Panc1 (cell line): ENCODE measurements at regions not wholly inside any gene's neighbourhood (a gene's known extent, or its start where the extent isn't known, plus 50 kb on each side); places are given as distances from the start of the nearest gene placed in this dataset.

Source experiments
- ATAC-seq: fragments of 200-7000 bp; cut with Tn5 transposase; 2 replicates; pipeline ENCODE4 v1.9.1; 2020; ENCODE audit warnings: mild to moderate bottlenecking, moderate library complexity
- BruUV-seq: library from RNA; stranded (reverse); fragments of 400-500 nt; replicated peaks from 2 replicates; lab custom pipeline; 2021; lab: Mats Ljungman, UMichigan
- CTCF ChIA-PET: fragments of 300-600 bp; sonication (Branson Sonifier 250); formaldehyde crosslinking; loops from one replicate; lab custom pipeline; 2022; ENCODE audit warnings: antibody characterized with exemption; lab: Charles Lee
- POLR2A ChIA-PET: fragments of 300-600 bp; sonication (Branson Sonifier 250); formaldehyde crosslinking; loops from one replicate; lab custom pipeline; 2022; ENCODE audit warnings: antibody characterized with exemption; lab: Charles Lee
- DNase-seq: peaks from one replicate; pipeline ENCODE4 v3.0.0-alpha.2; 2010; ENCODE audit warnings: low read depth, low spot score
- H3K27ac ChIP-seq: 2 replicates; pipeline ENCODE4 v1.5.1; 2011; ENCODE audit warnings: mild to moderate bottlenecking, low read length, inconsistent platforms
- H3K27me3 ChIP-seq: fragments of 200-500 bp; sonication (Bioruptor generic); 2 replicates; pipeline ENCODE4 v1.6.0; 2014; ENCODE audit warnings: low read length, inconsistent platforms; ENCODE audit not compliant: control insufficient read depth, insufficient read depth
- H3K36me3 ChIP-seq: fragments of 200-500 bp; sonication (Bioruptor generic); 2 replicates; pipeline ENCODE4 v1.5.1; 2014; ENCODE audit warnings: inconsistent platforms, mild to moderate bottlenecking, low read length, moderate library complexity; ENCODE audit not compliant: control insufficient read depth, insufficient read depth
- H3K4me1 ChIP-seq: 2 replicates; pipeline ENCODE4 v1.5.1; 2011; ENCODE audit warnings: inconsistent platforms, mild to moderate bottlenecking, low read length, moderate library complexity; ENCODE audit not compliant: control insufficient read depth, insufficient read depth
- H3K4me3 ChIP-seq, 2 experiments: 2 replicates each; pipeline ENCODE4 v1.5.1; 2011 to 2012; ENCODE audit warnings: low read depth in 2 of 2, low read length in 2 of 2, mild to moderate bottlenecking in 2 of 2, inconsistent platforms in 1 of 2, moderate library complexity in 1 of 2
- H3K9me3 ChIP-seq: fragments of 200-500 bp; sonication (Bioruptor generic); 2 replicates; pipeline ENCODE4 v1.5.1; 2014; ENCODE audit warnings: low read depth, mild to moderate bottlenecking, inconsistent platforms, low read length, moderate library complexity; ENCODE audit not compliant: control insufficient read depth, insufficient read depth
- CTCF ChIP-seq: fragments of 450-650 bp; IDR thresholded peaks from 2 replicates; pipeline ENCODE4 v1.5.1; 2017; ENCODE audit warnings: mild to moderate bottlenecking
- POLR2AphosphoS5 ChIP-seq: IDR thresholded peaks from 2 replicates; pipeline ENCODE4 v1.6.1; 2012; ENCODE audit warnings: mild to moderate bottlenecking, low read depth, low read length, moderate library complexity
- REST ChIP-seq, 2 experiments: IDR thresholded peaks; 2 replicates each; pipeline ENCODE4 v1.6.1; 2011 to 2012; ENCODE audit warnings: low read depth in 2 of 2, control low read depth in 1 of 2, low read length in 1 of 2, mild to moderate bottlenecking in 1 of 2, moderate library complexity in 1 of 2; ENCODE audit not compliant: insufficient read depth in 1 of 2
- SIN3A ChIP-seq: IDR thresholded peaks from 2 replicates; pipeline ENCODE4 v1.6.1; 2012; ENCODE audit warnings: low read depth, mild to moderate bottlenecking, low read length, moderate library complexity, borderline replicate concordance; ENCODE audit not compliant: insufficient read depth
- TCF7L2 ChIP-seq: IDR thresholded peaks from 2 replicates; pipeline ENCODE4 v1.6.1; 2011; ENCODE audit warnings: mild to moderate bottlenecking, low read depth, low read length, inconsistent platforms
- in situ Hi-C: cut with HindIII; loops from 2 replicates; pipeline ENCODE4 v1.10.0; 2016; ENCODE audit warnings: low sequenced_read_pairs, low pct_unique_long_range_greater_than_20kb
- intact Hi-C: fragments of 100-400 bp; cut with micrococcal nuclease; formaldehyde crosslinking; loops from one replicate; pipeline ENCODE4 v1.10.0; 2022; ENCODE audit not compliant: unreplicated experiment

GRCh38 chr16:51067352-51067751 lies 83.7 kb downstream of the SALL1 start:
- Histone ChIP-seq H3K9me3 (no peaks in the 10 kb centered on the region), H3K27ac (no peak overlapping the region), H3K36me3 (no peaks in the 10 kb centered on the region), H3K4me1 (no peaks in the 10 kb centered on the region), H3K27me3 (no peaks in the 10 kb centered on the region), H3K4me3 (no peak overlapping the region)
- BruUV-seq = no TSS peak
- no peak for TF ChIP-seq SIN3A
- no peak for TF ChIP-seq REST (IDR thresholded peaks at IDR 0.05; ENCODE audit: insufficient read depth in 1 of 2, low read depth in 2 of 2, low read length in 1 of 2)
- no peak for TF ChIP-seq TCF7L2
- no peak for TF ChIP-seq POLR2AphosphoS5
- no peak for TF ChIP-seq CTCF
- intact Hi-C loops (no loop called here), in situ Hi-C loops (no loop called here)
- CTCF ChIA-PET = no interaction called here
- POLR2A ChIA-PET = no interaction called here
- DNase-seq = no peak
- no peak for ATAC-seq

- intact Hi-C loops = no loop called here
- no peak for DNase-seq
- Histone ChIP-seq H3K4me1 (no peaks in the 10 kb centered on the region), H3K4me3 (no peak overlapping the region), H3K9me3 (no peaks in the 10 kb centered on the region), H3K27ac (no peak overlapping the region), H3K27me3 (no peaks in the 10 kb centered on the region), H3K36me3 (no peaks in the 10 kb centered on the region)
- no TSS peak for BruUV-seq
- in situ Hi-C loops = no loop called here
- TF ChIP-seq POLR2AphosphoS5 = no peak
- TF ChIP-seq CTCF = no peak
- TF ChIP-seq TCF7L2 = no peak
- no peak for TF ChIP-seq REST (IDR thresholded peaks at IDR 0.05; ENCODE audit: insufficient read depth in 1 of 2, low read depth in 2 of 2, low read length in 1 of 2)
- no peak for TF ChIP-seq SIN3A
- POLR2A ChIA-PET = no interaction called here
- ATAC-seq = no peak
- CTCF ChIA-PET = no interaction called here
Measured at GRCh38 chr16:51062039-51062438, 89.0 kb downstream of the SALL1 start.
